H1 (cell line): ENCODE measurements at regions not wholly inside any gene's neighbourhood (a gene's known extent, or its start where the extent isn't known, plus 50 kb on each side); places are given as distances from the start of the nearest gene placed in this dataset.

Source experiments
- BACH1 ChIP-seq: IDR thresholded peaks from 2 replicates; pipeline ENCODE4 v1.6.1; 2012; ENCODE audit warnings: low read length, improper control_type of control experiment
- BCL11A ChIP-seq, 2 experiments: IDR thresholded peaks; one replicate each; pipeline ENCODE4 v1.6.1; 2011; ENCODE audit warnings: low read depth in 2 of 2, low read length in 2 of 2, mild to moderate bottlenecking in 2 of 2
- HDAC6 ChIP-seq: IDR thresholded peaks from one replicate; pipeline ENCODE4 v1.7.1; 2012; ENCODE audit warnings: low read depth, mild to moderate bottlenecking, inconsistent platforms, low read length, moderate library complexity
- KDM5A ChIP-seq: fragments of 200-600 bp; IDR thresholded peaks from 2 replicates; pipeline ENCODE4 v1.7.1; 2012; ENCODE audit warnings: mild to moderate bottlenecking, low read length, inconsistent platforms, mixed read lengths
- RBBP5 ChIP-seq: IDR thresholded peaks from 2 replicates; pipeline ENCODE4 v1.7.1; 2012; ENCODE audit warnings: low read depth, mild to moderate bottlenecking, inconsistent platforms, low read length, moderate library complexity, borderline replicate concordance
- SP4 ChIP-seq: IDR thresholded peaks from 2 replicates; pipeline ENCODE4 v1.6.1; 2012; ENCODE audit warnings: low read length, inconsistent platforms
- TAF7 ChIP-seq: optimal IDR thresholded peaks from 2 replicates; pipeline ENCODE3; 2011; ENCODE audit warnings: low read depth, mild to moderate bottlenecking, inconsistent platforms, low read length, moderate library complexity, borderline replicate concordance
- TF ChIP-seq, protein P1 (sequence below): fragments of 300-600 bp; sonication (generic); IDR thresholded peaks from 2 replicates; pipeline ENCODE4 v1.7.1; 2012; ENCODE audit warnings: low read length, moderate library complexity, mild to moderate bottlenecking, inconsistent platforms; ENCODE audit not compliant: insufficient replicate concordance
- TF ChIP-seq, protein P2 (sequence below): IDR thresholded peaks from 2 replicates; pipeline ENCODE4 v1.6.1; 2011; ENCODE audit warnings: low read depth, mild to moderate bottlenecking, low read length; ENCODE audit not compliant: insufficient read depth

DNA sequence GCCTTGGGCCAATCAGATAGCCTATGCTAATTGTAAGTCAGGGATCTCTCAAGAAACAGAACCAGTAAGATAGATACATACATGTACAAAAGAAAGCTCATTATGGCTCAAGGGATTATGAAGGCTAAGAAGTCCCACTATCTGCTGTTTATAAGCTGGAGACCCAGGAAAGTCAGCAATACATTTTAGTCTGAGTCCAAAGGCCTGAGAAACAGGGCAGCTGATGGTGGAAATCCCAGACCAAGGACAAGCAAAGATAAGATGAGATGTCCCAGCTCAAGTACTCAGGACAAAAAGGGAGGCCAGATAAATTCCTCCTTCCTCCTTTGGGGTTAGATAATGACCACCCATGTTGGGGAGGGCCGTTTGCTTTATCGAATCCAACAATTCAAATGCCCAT lies 269.9 kb downstream of the AJAP1 start (continued):
- TF ChIP-seq, protein P1, sequence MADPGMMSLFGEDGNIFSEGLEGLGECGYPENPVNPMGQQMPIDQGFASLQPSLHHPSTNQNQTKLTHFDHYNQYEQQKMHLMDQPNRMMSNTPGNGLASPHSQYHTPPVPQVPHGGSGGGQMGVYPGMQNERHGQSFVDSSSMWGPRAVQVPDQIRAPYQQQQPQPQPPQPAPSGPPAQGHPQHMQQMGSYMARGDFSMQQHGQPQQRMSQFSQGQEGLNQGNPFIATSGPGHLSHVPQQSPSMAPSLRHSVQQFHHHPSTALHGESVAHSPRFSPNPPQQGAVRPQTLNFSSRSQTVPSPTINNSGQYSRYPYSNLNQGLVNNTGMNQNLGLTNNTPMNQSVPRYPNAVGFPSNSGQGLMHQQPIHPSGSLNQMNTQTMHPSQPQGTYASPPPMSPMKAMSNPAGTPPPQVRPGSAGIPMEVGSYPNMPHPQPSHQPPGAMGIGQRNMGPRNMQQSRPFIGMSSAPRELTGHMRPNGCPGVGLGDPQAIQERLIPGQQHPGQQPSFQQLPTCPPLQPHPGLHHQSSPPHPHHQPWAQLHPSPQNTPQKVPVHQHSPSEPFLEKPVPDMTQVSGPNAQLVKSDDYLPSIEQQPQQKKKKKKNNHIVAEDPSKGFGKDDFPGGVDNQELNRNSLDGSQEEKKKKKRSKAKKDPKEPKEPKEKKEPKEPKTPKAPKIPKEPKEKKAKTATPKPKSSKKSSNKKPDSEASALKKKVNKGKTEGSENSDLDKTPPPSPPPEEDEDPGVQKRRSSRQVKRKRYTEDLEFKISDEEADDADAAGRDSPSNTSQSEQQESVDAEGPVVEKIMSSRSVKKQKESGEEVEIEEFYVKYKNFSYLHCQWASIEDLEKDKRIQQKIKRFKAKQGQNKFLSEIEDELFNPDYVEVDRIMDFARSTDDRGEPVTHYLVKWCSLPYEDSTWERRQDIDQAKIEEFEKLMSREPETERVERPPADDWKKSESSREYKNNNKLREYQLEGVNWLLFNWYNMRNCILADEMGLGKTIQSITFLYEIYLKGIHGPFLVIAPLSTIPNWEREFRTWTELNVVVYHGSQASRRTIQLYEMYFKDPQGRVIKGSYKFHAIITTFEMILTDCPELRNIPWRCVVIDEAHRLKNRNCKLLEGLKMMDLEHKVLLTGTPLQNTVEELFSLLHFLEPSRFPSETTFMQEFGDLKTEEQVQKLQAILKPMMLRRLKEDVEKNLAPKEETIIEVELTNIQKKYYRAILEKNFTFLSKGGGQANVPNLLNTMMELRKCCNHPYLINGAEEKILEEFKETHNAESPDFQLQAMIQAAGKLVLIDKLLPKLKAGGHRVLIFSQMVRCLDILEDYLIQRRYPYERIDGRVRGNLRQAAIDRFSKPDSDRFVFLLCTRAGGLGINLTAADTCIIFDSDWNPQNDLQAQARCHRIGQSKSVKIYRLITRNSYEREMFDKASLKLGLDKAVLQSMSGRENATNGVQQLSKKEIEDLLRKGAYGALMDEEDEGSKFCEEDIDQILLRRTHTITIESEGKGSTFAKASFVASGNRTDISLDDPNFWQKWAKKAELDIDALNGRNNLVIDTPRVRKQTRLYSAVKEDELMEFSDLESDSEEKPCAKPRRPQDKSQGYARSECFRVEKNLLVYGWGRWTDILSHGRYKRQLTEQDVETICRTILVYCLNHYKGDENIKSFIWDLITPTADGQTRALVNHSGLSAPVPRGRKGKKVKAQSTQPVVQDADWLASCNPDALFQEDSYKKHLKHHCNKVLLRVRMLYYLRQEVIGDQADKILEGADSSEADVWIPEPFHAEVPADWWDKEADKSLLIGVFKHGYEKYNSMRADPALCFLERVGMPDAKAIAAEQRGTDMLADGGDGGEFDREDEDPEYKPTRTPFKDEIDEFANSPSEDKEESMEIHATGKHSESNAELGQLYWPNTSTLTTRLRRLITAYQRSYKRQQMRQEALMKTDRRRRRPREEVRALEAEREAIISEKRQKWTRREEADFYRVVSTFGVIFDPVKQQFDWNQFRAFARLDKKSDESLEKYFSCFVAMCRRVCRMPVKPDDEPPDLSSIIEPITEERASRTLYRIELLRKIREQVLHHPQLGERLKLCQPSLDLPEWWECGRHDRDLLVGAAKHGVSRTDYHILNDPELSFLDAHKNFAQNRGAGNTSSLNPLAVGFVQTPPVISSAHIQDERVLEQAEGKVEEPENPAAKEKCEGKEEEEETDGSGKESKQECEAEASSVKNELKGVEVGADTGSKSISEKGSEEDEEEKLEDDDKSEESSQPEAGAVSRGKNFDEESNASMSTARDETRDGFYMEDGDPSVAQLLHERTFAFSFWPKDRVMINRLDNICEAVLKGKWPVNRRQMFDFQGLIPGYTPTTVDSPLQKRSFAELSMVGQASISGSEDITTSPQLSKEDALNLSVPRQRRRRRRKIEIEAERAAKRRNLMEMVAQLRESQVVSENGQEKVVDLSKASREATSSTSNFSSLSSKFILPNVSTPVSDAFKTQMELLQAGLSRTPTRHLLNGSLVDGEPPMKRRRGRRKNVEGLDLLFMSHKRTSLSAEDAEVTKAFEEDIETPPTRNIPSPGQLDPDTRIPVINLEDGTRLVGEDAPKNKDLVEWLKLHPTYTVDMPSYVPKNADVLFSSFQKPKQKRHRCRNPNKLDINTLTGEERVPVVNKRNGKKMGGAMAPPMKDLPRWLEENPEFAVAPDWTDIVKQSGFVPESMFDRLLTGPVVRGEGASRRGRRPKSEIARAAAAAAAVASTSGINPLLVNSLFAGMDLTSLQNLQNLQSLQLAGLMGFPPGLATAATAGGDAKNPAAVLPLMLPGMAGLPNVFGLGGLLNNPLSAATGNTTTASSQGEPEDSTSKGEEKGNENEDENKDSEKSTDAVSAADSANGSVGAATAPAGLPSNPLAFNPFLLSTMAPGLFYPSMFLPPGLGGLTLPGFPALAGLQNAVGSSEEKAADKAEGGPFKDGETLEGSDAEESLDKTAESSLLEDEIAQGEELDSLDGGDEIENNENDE: no peak
- TF ChIP-seq BACH1 (no peak), HDAC6 (no peak), KDM5A (no peak), TAF7 (no peak), BCL11A (IDR thresholded peaks at IDR 0.05; ENCODE audit: low read depth in 2 of 2, low read length in 2 of 2) (no peak), RBBP5 (no peak), SP4 (no peak)
- TF ChIP-seq, protein P2, sequence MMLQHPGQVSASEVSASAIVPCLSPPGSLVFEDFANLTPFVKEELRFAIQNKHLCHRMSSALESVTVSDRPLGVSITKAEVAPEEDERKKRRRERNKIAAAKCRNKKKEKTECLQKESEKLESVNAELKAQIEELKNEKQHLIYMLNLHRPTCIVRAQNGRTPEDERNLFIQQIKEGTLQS: no peak
